Liver (tissue), 8 donors: ENCODE measurements at regions not wholly inside any gene's neighbourhood (a gene's known extent, or its start where the extent isn't known, plus 50 kb on each side); places are given as distances from the start of the nearest gene placed in this dataset.

Experiments
- DNase-seq: peaks from one replicate; pipeline ENCODE4 v3.0.0-alpha.2; 2017; ENCODE audit warnings: low spot score
- H3K27ac ChIP-seq, 2 donors: one replicate each; pipeline ENCODE4 v1.7.0; 2013; ENCODE audit warnings: inconsistent platforms in 2 of 2, low read length in 2 of 2, control low read depth in 1 of 2, low read depth in 1 of 2, mild to moderate bottlenecking in 1 of 2
- H3K27me3 ChIP-seq, 4 donors: one replicate each; pipeline versions ENCODE4 v1.6.1 to v1.7.0; 2013; ENCODE audit warnings: low read length in 3 of 4, inconsistent platforms in 1 of 4, mild to moderate bottlenecking in 1 of 4, moderate library complexity in 1 of 4; ENCODE audit not compliant: control insufficient read depth in 4 of 4, insufficient read depth in 4 of 4
- H3K36me3 ChIP-seq, 4 donors: one replicate each; pipeline versions ENCODE4 v1.6.1 to v1.7.0; 2013; ENCODE audit warnings: low read length in 3 of 4, mild to moderate bottlenecking in 3 of 4, low read depth in 1 of 4, moderate library complexity in 1 of 4; ENCODE audit not compliant: control insufficient read depth in 4 of 4, insufficient read depth in 3 of 4
- H3K4me1 ChIP-seq, 4 donors: one replicate each; pipeline versions ENCODE4 v1.6.1 to v1.7.0; 2013; ENCODE audit warnings: low read length in 3 of 4, mild to moderate bottlenecking in 3 of 4, moderate library complexity in 1 of 4; ENCODE audit not compliant: control insufficient read depth in 4 of 4, insufficient read depth in 4 of 4
- H3K4me3 ChIP-seq, 3 donors: one replicate each; pipeline versions ENCODE4 v1.6.1 to v1.7.0; 2013; ENCODE audit warnings: low read length in 3 of 3, control low read depth in 1 of 3, low read depth in 1 of 3, mild to moderate bottlenecking in 1 of 3
- H3K9ac ChIP-seq, 2 donors: one replicate each; pipeline ENCODE4 v1.7.0; 2013; ENCODE audit warnings: low read length in 2 of 2, mild to moderate bottlenecking in 2 of 2, moderate library complexity in 2 of 2, control low read depth in 1 of 2, low read depth in 1 of 2
- H3K9me3 ChIP-seq, 4 donors: one replicate each; pipeline versions ENCODE4 v1.6.1 to v1.7.0; 2013; ENCODE audit warnings: low read length in 3 of 4; ENCODE audit not compliant: control insufficient read depth in 4 of 4
- CTCF ChIP-seq: fragments of 150-350 bp; IDR thresholded peaks from 2 replicates; pipeline ENCODE4 v1.5.1; 2017; ENCODE audit warnings: improper control_type of control experiment, low read depth, low read length; ENCODE audit not compliant: missing input control
- EGR1 ChIP-seq, 2 donors: IDR thresholded peaks; 2 replicates each; pipeline ENCODE4 v1.6.1; 2016 to 2018; ENCODE audit warnings: antibody characterized with exemption in 2 of 2, low read depth in 2 of 2
- FOXA1 ChIP-seq: IDR thresholded peaks from 2 replicates; pipeline ENCODE4 v1.6.1; 2016; ENCODE audit warnings: antibody characterized with exemption
- FOXA2 ChIP-seq: IDR thresholded peaks from 2 replicates; pipeline ENCODE4 v1.6.1; 2016; ENCODE audit warnings: antibody characterized with exemption
- HNF4G ChIP-seq: IDR thresholded peaks from 2 replicates; pipeline ENCODE4 v1.6.1; 2016; ENCODE audit warnings: antibody characterized with exemption
- NR2F2 ChIP-seq: IDR thresholded peaks from 2 replicates; pipeline ENCODE4 v1.6.1; 2016; ENCODE audit warnings: antibody characterized with exemption
- RAD21 ChIP-seq, 2 donors: IDR thresholded peaks; 2 replicates each; pipeline ENCODE4 v1.6.1; 2016; ENCODE audit warnings: antibody characterized with exemption in 2 of 2, mild to moderate bottlenecking in 2 of 2
- RXRA ChIP-seq, 2 donors: IDR thresholded peaks; 2 replicates each; pipeline ENCODE4 v1.6.1; 2017 to 2018; ENCODE audit warnings: antibody characterized with exemption in 2 of 2, mild to moderate bottlenecking in 1 of 2
- TAF1 ChIP-seq: conservative IDR thresholded peaks from 2 replicates; pipeline ENCODE4 v1.6.1; 2016; ENCODE audit warnings: antibody characterized with exemption, mild to moderate bottlenecking
- YY1 ChIP-seq: IDR thresholded peaks from 2 replicates; pipeline ENCODE4 v1.6.1; 2016; ENCODE audit warnings: antibody characterized with exemption, mild to moderate bottlenecking
- WGBS: extraction: QIAGEN DNeasy Blood & Tissue Kit; methylation state at CpG from one replicate; pipeline ENCODE4 v1.1.7; 2013; 5-methylcytosine and 5-hydroxymethylcytosine counted together
- TF ChIP-seq, protein P1 (sequence below): IDR thresholded peaks from 2 replicates; pipeline ENCODE4 v1.6.1; 2016; ENCODE audit warnings: antibody characterized with exemption, mild to moderate bottlenecking
- donor health status: healthy.
- donor health status: healthy.
- donor health status: healthy.
- donor health status: healthy.
- donor health status: healthy.

GRCh38 chr20:61045876-61046585, 206.0 kb upstream of the CDH4 start:
- no peaks in the 10 kb centered on the region for H3K36me3 ChIP-seq
- H3K9ac ChIP-seq: no peak overlapping the region
- H3K27me3 ChIP-seq: peaks cover 0 to 2% (median 0%) of the 10 kb centered on the region in 4 donors
- H3K9me3 ChIP-seq: peaks cover 0 to 2% (median 0%) of the 10 kb centered on the region in 4 donors
- no peaks in the 10 kb centered on the region for H3K4me1 ChIP-seq
- H3K27ac ChIP-seq: no peak overlapping the region
- 47% methylated on average over 3 of the region's 3 CpGs for WGBS
- H3K4me3 ChIP-seq: no peak overlapping the region
- TF ChIP-seq FOXA2 (no peak), FOXA1 (no peak), CTCF (no peak), RAD21 (IDR thresholded peaks at IDR 0.05) (no peak), NR2F2 (no peak), HNF4G (no peak), YY1 (no peak), RXRA (IDR thresholded peaks at IDR 0.05) (no peak)
- TF ChIP-seq, protein P1, sequence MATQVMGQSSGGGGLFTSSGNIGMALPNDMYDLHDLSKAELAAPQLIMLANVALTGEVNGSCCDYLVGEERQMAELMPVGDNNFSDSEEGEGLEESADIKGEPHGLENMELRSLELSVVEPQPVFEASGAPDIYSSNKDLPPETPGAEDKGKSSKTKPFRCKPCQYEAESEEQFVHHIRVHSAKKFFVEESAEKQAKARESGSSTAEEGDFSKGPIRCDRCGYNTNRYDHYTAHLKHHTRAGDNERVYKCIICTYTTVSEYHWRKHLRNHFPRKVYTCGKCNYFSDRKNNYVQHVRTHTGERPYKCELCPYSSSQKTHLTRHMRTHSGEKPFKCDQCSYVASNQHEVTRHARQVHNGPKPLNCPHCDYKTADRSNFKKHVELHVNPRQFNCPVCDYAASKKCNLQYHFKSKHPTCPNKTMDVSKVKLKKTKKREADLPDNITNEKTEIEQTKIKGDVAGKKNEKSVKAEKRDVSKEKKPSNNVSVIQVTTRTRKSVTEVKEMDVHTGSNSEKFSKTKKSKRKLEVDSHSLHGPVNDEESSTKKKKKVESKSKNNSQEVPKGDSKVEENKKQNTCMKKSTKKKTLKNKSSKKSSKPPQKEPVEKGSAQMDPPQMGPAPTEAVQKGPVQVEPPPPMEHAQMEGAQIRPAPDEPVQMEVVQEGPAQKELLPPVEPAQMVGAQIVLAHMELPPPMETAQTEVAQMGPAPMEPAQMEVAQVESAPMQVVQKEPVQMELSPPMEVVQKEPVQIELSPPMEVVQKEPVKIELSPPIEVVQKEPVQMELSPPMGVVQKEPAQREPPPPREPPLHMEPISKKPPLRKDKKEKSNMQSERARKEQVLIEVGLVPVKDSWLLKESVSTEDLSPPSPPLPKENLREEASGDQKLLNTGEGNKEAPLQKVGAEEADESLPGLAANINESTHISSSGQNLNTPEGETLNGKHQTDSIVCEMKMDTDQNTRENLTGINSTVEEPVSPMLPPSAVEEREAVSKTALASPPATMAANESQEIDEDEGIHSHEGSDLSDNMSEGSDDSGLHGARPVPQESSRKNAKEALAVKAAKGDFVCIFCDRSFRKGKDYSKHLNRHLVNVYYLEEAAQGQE: no peak
- no peak for DNase-seq

DNA sequence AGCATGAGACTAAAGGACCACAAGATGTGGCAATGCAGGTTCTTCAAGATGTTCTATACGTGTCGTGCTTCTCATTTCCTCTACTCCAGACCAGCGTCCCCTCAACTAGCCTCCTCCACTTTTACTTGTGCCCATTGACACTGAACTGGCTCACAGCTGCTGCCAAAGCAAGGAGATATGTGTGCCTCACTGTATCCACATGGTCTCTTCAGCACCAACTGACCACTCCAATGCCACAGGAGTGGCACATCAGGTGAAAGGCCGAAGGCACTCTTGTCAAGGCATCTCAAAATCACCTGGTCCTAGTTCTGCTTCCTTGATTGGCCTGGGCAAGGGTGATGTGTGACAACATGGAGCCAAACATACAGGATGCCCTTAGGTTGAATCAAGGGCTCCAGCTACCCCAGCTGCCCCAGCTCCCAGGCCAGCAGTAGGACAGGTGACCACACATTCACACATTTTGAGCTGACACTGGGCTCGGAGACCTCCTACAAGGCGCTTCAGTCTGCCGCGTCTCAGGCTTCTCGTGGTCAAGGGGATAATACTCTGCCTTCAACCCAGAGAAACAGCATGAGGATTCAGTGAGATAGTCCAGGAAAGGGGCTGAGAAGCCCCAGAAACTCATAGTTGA, 205.2 kb upstream of the CDH4 start:
- Histone ChIP-seq H3K4me3 (no peak overlapping the region), H3K36me3 (no peaks in the 10 kb centered on the region), H3K27ac (no peak overlapping the region), H3K27me3 (peaks cover 0 to 2% (median 0%) of the 10 kb centered on the region in 4 donors), H3K4me1 (no peaks in the 10 kb centered on the region), H3K9me3 (peaks cover 0 to 2% (median 0%) of the 10 kb centered on the region in 4 donors), H3K9ac (no peak overlapping the region)
- TF ChIP-seq HNF4G (no peak), EGR1 (IDR thresholded peaks at IDR 0.05; ENCODE audit: low read depth in 2 of 2) (no peak), TAF1 (no peak), CTCF (no peak)
- WGBS: 79% methylated on average over 9 of the region's 9 CpGs
- no peak for DNase-seq
